H1 (cell line): ENCODE measurements at regions not wholly inside any gene's neighbourhood (a gene's known extent, or its start where the extent isn't known, plus 50 kb on each side); places are given as distances from the start of the nearest gene placed in this dataset.

ENCODE experiments used
- CTBP2 ChIP-seq: IDR thresholded peaks from 2 replicates; pipeline ENCODE4 v1.7.0; 2011; ENCODE audit warnings: borderline replicate concordance, mild to moderate bottlenecking, moderate library complexity, mixed read lengths, low read length; ENCODE audit not compliant: insufficient read depth, insufficient read length
- RNF2 ChIP-seq: fragments of 200-900, 300-1000 bp; sonication (generic); IDR thresholded peaks from 2 replicates; pipeline ENCODE4 v1.7.1; 2016; ENCODE audit warnings: borderline replicate concordance, low read depth, mild to moderate bottlenecking, antibody characterized with exemption, low read length; ENCODE audit not compliant: poor library complexity, severe bottlenecking; ENCODE audit errors: missing control alignments

DNA sequence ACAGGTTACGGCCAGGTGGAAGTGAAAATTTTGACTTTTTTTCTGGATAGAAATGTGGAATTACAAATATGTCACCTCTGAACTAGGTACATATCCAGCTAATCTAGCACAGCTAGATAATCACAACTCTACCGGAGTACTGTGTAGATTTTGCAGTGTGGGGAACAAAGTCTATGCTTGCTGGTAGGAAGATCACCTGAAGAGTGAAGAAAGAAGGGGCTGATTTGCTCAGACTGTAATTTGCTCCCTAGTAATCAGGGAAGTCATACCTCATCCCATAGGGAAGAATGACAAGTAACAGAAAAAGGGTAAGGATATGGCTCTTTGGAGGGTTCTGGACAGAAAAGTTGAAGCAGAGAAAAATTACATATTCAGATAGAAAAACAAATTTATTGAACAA lies 319.6 kb upstream of the TMPRSS15 start (continued):
- TF ChIP-seq CTBP2 (no peak), RNF2 (no peak)
